Choroid plexus epithelial cell (primary cell): ENCODE measurements at regions not wholly inside any gene's neighbourhood (a gene's known extent, or its start where the extent isn't known, plus 50 kb on each side); places are given as distances from the start of the nearest gene placed in this dataset.

Source experiments
- DNase-seq: peaks from one replicate; pipeline ENCODE4 v3.0.0-alpha.2; 2010; ENCODE audit warnings: low read depth
- H3K4me3 ChIP-seq: 2 replicates; pipeline ENCODE4 v1.5.1; 2011; ENCODE audit warnings: low read depth, mild to moderate bottlenecking, control low read depth, low read length, moderate library complexity
- CTCF ChIP-seq: conservative IDR thresholded peaks from 2 replicates; pipeline ENCODE4 v1.5.1; 2011; ENCODE audit warnings: low read depth, mild to moderate bottlenecking, control low read depth, inconsistent platforms, low read length, moderate library complexity

- no peak overlapping the region for H3K4me3 ChIP-seq
- DNase-seq, result no peak
- TF ChIP-seq CTCF, result no peak
Measured at GRCh38 chr20:51148941-51149340, 126.0 kb upstream of the KCNG1 start.

- DNase-seq, result no peak
- no peak for TF ChIP-seq CTCF
- no peak overlapping the region for H3K4me3 ChIP-seq
Measured at GRCh38 chr20:51144476-51144875, 121.6 kb upstream of the KCNG1 start.

GRCh38 chr20:51143652-51144051, 120.7 kb upstream of the KCNG1 start:
- TF ChIP-seq CTCF, result no peak
- DNase-seq, result no peak
- no peak overlapping the region for H3K4me3 ChIP-seq

GRCh38 chr20:51142448-51142847, 119.5 kb upstream of the KCNG1 start:
- no peak for DNase-seq
- H3K4me3 ChIP-seq, result no peak overlapping the region
- no peak for TF ChIP-seq CTCF

- DNase-seq, result no peak
- TF ChIP-seq CTCF, result no peak
- H3K4me3 ChIP-seq, result no peak overlapping the region
Measured at GRCh38 chr20:51140671-51141070, 117.8 kb upstream of the KCNG1 start.

GRCh38 chr20:51139891-51140290, 117.0 kb upstream of the KCNG1 start:
- TF ChIP-seq CTCF, result no peak
- no peak overlapping the region for H3K4me3 ChIP-seq
- DNase-seq, result no peak

- DNase-seq, result no peak
- no peak for TF ChIP-seq CTCF
- H3K4me3 ChIP-seq, result no peak overlapping the region
Measured at GRCh38 chr20:51138576-51138975, 115.7 kb upstream of the KCNG1 start.
